GM20000 (cell line): ENCODE measurements at regions not wholly inside any gene's neighbourhood (a gene's known extent, or its start where the extent isn't known, plus 50 kb on each side); places are given as distances from the start of the nearest gene placed in this dataset.

Experiments used
- DNase-seq: peaks from one replicate; pipeline ENCODE4 v3.0.0; 2012; ENCODE audit warnings: low spot score
- CTCF ChIP-seq: IDR thresholded peaks from 2 replicates; pipeline ENCODE4 v1.5.1; 2012; ENCODE audit warnings: mild to moderate bottlenecking, control low read depth; ENCODE audit errors: extremely low read depth, missing control alignments

DNA sequence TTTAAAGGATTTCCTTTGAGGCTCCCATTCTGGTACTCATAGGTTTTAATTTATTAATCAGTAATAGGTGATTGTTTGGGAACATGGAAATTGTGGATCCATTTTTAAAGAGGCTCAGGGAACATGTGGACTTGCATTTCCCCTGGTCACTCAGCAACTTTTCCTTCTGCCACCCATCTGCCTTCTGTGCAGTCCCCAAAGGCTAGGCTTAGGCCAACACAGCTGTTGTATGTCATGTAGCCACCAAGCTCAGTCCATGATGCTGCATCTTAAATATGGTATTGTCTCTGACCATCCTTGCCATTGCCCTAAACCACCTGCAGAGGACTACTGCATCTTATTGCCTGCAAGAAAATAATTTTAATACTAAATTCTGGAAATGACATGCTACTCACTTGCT lies 416.7 kb upstream of the SEMA6D start:
- TF ChIP-seq CTCF = no peak
- no peak for DNase-seq

DNA sequence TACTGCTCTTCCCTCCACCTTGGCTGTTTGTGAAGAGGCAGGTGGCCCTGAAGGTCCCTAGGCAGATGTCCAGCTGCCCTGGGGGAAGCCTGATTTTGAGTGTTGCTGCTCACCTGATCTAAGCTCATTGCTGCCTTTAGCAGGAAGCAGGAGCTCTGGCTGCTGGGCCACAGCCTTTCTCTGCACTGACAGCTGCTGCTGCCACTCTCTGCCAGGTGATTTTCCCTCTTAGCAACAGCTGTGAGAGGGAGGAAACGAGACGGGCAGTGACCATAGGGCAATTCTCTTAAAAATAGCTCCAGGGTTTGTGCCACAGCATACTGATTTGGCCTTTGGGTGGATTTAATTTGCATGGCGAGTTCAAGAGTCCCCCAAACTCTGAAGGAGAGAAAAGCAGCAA lies 415.8 kb upstream of the SEMA6D start:
- no peak for TF ChIP-seq CTCF
- no peak for DNase-seq

- no peak for DNase-seq
- no peak for TF ChIP-seq CTCF
Observed at GRCh38 chr15:47304656-47305055, 412.6 kb upstream of the SEMA6D start.

DNA sequence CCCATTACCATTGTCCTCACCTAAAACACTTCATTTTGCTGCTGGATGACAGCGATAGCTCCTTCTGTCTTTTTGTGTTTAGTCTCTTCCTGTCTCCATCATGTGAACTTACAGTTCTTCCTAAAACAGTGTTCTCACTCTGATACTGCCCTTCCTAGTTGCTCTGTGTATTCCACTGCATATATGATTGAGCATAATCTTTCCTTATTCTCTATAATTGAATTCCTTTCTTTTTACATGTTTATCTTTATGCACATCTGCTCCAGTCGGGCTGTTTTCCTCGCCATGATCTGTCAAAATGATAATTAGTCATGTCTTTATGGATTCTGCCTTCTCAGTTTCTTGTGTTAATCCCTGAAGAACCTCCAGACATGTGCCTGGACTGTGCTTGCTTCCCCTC lies 405.1 kb upstream of the SEMA6D start:
- no peak for TF ChIP-seq CTCF
- no peak for DNase-seq

DNA sequence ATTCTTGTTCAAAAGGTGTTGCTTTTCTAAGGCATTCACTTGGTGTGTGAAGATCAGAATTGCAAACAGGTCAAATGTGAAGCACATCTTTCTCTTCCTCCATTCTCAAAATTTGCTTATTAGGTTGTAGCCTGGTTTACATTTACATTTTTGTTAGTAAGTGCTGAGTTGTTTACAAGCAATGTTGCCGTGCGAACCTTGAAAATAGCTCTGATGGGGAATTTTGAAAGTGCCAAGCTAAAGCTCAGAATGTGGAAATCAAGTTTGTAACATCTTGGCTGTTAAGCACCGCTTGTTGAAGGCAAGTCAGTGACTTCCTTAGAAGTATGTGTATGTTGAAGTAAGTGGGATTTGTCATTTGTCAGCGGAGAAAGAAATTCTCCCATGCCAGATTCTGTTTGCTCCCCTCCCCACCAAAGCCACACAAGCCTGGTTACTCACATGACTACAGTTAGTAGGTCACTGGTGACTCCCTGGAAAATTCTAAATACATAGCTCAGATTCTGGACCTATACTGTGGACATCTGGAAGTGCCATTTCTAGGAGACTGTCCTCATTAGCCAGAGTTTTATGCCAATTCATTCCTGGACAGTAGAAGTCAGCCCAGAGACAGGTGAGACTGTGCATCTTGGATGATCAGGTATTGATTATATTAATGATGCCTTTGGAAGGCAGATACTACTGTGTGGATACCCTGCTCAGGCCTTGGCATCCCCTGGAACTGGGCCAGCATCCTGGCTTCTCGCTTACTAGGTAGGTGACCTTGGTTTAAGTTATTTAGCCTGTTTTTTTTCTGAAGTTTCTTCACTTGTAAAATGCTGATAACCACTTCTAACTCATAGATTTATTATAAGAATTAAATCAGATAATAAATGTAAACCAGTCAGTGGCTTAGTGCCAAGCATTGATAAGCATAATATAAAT lies 390.6 kb upstream of the SEMA6D start:
- no peak for DNase-seq

GRCh38 chr15:47331829-47332393 lies 385.4 kb upstream of the SEMA6D start:
- DNase-seq = no peak
- TF ChIP-seq CTCF = no peak

More for the DNA sequence above, 390.6 kb upstream of the SEMA6D start:
- TF ChIP-seq CTCF = no peak

DNA sequence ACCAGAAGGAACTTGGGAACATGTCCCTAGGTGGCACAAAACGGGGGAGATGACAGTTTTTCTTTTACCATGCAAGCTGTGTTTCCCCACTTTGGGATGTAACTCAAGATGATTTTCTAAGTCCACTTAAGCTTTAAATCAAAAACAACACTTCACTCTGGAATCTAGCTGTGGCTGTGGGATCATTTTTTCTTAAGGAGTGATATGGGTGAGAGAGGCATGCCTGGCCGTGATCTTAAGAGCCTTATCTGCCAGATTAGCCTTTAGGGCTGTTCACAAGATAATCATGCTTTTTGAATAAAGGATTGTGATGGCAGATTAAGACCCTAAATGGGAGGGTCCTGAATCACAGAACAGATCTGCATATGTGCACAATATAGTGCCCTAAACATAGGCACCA lies 384.8 kb upstream of the SEMA6D start:
- no peak for DNase-seq

More for the DNA sequence above, 384.8 kb upstream of the SEMA6D start:
- TF ChIP-seq CTCF = no peak
